ENCODE measurements at regions not wholly inside any gene's neighbourhood (a gene's known extent, or its start where the extent isn't known, plus 50 kb on each side); places are given as distances from the start of the nearest gene placed in this dataset.

- TF ChIP-seq CTCF (IDR thresholded peaks at IDR 0.05) (no peak), POLR2A (IDR thresholded peaks at IDR 0.05) (no peak), EP300 (IDR thresholded peaks at IDR 0.05) (no peak)
Observed at GRCh38 chr7:19589446-19589845, 119.4 kb downstream of the POLR1F start.
